ENCODE measurements at regions not wholly inside any gene's neighbourhood (a gene's known extent, or its start where the extent isn't known, plus 50 kb on each side); places are given as distances from the start of the nearest gene placed in this dataset.

DNA sequence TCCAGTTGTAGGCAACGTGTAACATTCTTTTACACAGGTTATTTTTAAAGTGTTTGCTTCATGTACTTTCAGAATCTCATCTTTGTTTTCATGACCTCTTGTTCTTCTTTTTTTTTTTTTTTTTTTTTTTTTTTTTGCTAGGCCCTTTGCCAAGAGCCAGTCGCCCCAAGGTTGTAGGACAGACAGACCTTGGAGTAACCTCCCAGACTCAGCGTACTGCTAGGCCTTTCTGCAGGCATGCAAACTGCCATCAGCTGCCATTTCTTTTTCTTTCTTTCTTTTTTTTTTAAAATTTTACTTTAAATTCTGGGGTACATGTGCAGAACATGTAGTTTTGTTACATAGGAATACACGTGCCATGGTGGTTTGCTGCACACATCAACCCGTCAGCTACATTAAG is 452.3 kb upstream of the MDGA2 start:
- intact Hi-C loops (cut with DNase I; ENCODE audit: low total_unique reads), result no loop called here
- no peak for DNase-seq

DNA sequence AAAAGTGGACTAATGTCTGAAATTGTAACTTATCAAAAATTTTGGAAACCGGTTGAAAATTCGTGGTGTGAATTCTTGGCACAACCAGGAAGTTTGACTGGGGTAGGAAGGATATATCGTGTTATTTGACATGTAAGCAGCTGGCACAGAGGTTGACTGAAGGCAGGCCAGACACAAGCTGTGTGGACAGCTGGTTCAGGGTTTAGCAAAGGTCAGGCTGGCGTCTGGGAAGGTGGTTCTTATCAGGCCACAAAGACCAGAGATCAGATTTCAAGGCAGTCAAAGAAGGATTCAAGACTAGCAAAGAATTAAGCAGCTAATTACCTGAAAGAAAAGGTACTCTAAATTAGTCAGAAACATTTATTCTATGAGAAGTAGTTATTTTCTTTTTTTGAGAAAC is 450.2 kb upstream of the MDGA2 start:
- no peaks in the 10 kb centered on the region for H3K4me1 ChIP-seq
- intact Hi-C loops (cut with DNase I; ENCODE audit: low total_unique reads), result no loop called here
- no peak for TF ChIP-seq POLR2A (IDR thresholded peaks at IDR 0.05)
- TF ChIP-seq, protein P1, sequence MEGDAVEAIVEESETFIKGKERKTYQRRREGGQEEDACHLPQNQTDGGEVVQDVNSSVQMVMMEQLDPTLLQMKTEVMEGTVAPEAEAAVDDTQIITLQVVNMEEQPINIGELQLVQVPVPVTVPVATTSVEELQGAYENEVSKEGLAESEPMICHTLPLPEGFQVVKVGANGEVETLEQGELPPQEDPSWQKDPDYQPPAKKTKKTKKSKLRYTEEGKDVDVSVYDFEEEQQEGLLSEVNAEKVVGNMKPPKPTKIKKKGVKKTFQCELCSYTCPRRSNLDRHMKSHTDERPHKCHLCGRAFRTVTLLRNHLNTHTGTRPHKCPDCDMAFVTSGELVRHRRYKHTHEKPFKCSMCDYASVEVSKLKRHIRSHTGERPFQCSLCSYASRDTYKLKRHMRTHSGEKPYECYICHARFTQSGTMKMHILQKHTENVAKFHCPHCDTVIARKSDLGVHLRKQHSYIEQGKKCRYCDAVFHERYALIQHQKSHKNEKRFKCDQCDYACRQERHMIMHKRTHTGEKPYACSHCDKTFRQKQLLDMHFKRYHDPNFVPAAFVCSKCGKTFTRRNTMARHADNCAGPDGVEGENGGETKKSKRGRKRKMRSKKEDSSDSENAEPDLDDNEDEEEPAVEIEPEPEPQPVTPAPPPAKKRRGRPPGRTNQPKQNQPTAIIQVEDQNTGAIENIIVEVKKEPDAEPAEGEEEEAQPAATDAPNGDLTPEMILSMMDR (IDR thresholded peaks at IDR 0.05 in 4 of 5, conservative IDR thresholded peaks at IDR 0.05 in 1 of 5), result no peak
- H3K27ac ChIP-seq, result no peak overlapping the region
- in situ Hi-C loops (cut with MboI; ENCODE audit: low sequenced_read_pairs in 4 of 4), result no loop called here
- H3K27me3 ChIP-seq, result no peaks in the 10 kb centered on the region
- no peaks in the 10 kb centered on the region for H3K9me3 ChIP-seq
- no peak for ATAC-seq
- H3K36me3 ChIP-seq, result no peaks in the 10 kb centered on the region
- H3K4me3 ChIP-seq, result no peak overlapping the region
- DNase-seq, result no peak

More for the DNA sequence above, 452.3 kb upstream of the MDGA2 start:
- no peak for ATAC-seq
- Histone ChIP-seq H3K27me3 (no peaks in the 10 kb centered on the region), H3K27ac (no peak overlapping the region), H3K4me1 (no peaks in the 10 kb centered on the region), H3K4me3 (no peak overlapping the region), H3K9me3 (no peaks in the 10 kb centered on the region), H3K36me3 (no peaks in the 10 kb centered on the region)
- in situ Hi-C loops (cut with MboI; ENCODE audit: low sequenced_read_pairs in 4 of 4), result no loop called here
- no peak for TF ChIP-seq POLR2A (IDR thresholded peaks at IDR 0.05)
- TF ChIP-seq, protein P1 (IDR thresholded peaks at IDR 0.05 in 4 of 5, conservative IDR thresholded peaks at IDR 0.05 in 1 of 5), result no peak

DNA sequence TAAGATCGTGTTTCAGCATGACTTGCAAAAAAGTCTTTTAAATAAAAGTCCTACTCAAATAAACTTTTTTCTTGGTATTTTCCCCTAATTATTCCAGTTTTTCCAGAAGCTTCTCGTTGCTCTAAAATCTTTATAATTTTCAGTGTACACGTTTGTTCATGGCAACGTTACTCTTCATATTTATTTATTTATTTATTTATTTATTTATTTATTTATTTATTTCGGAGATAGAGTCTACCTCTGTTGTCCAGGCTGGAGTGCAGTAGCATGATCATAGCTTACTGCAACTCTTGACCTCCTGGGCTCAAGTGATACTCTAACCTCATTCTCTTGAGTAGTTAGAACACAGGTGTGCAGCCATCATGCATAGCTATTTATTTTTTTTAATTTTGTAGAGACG is 438.3 kb upstream of the MDGA2 start:
- TF ChIP-seq POLR2A (IDR thresholded peaks at IDR 0.05), result no peak
- TF ChIP-seq, protein P1 (IDR thresholded peaks at IDR 0.05 in 4 of 5, conservative IDR thresholded peaks at IDR 0.05 in 1 of 5), result no peak

DNA sequence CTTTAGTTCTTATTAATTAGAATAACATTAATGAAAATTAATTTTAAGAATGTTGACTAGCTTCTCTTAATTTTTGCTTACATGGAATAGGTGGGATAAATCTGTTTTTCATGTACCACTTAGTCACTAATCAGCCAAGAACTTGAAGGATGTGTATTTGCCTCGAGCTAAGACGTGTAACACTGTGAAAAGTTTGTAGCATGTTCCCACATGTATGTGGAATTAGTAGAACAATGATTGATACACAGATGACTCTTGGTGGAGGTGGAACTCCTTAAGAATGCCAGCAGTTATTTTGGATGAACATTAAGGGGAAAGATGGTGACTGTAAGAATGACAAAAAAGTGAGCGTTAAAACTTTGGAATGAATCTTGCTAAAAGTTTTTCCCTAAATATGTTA is 435.7 kb upstream of the MDGA2 start:
- H3K4me3 ChIP-seq, result no peak overlapping the region
- intact Hi-C loops (cut with DNase I; ENCODE audit: low total_unique reads), result no loop called here
- H3K4me1 ChIP-seq, result no peaks in the 10 kb centered on the region
- in situ Hi-C loops (cut with MboI; ENCODE audit: low sequenced_read_pairs in 4 of 4), result no loop called here
- ATAC-seq, result no peak
- no peak for DNase-seq
- TF ChIP-seq, protein P1 (IDR thresholded peaks at IDR 0.05 in 4 of 5, conservative IDR thresholded peaks at IDR 0.05 in 1 of 5), result no peak
- TF ChIP-seq POLR2A (IDR thresholded peaks at IDR 0.05), result no peak
- no peaks in the 10 kb centered on the region for H3K36me3 ChIP-seq
- no peak overlapping the region for H3K27ac ChIP-seq
- no peaks in the 10 kb centered on the region for H3K27me3 ChIP-seq
- no peaks in the 10 kb centered on the region for H3K9me3 ChIP-seq

More for the DNA sequence above, 438.3 kb upstream of the MDGA2 start:
- H3K4me1 ChIP-seq, result no peaks in the 10 kb centered on the region
- intact Hi-C loops (cut with DNase I; ENCODE audit: low total_unique reads) (no loop called here), in situ Hi-C loops (cut with MboI; ENCODE audit: low sequenced_read_pairs in 4 of 4) (no loop called here)
- no peak overlapping the region for H3K27ac ChIP-seq
- DNase-seq (no peak), ATAC-seq (no peak)
- no peaks in the 10 kb centered on the region for H3K36me3 ChIP-seq
- H3K9me3 ChIP-seq, result no peaks in the 10 kb centered on the region
- no peaks in the 10 kb centered on the region for H3K27me3 ChIP-seq
- no peak overlapping the region for H3K4me3 ChIP-seq

DNA sequence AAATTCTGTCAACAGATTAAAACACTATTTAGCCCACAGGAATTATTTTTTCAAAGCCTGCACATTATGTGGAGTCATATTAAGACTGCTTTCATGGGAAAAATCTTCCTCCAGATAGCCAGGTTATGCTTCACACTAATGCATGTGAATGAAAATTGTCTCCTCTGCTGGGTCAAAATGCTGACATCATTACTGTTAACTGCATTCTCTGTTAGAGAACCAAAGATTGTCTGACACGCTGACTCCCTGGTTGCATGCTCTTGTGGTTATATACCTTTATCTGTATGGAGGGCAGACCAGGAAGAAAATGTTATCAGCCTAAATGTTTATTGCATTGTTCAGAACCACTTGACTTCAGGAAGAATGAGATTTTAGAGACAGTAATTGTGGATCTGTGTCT is 432.2 kb upstream of the MDGA2 start:
- TF ChIP-seq, protein P1 (IDR thresholded peaks at IDR 0.05 in 4 of 5, conservative IDR thresholded peaks at IDR 0.05 in 1 of 5), result no peak
- no peak for TF ChIP-seq POLR2A (IDR thresholded peaks at IDR 0.05)
- no peaks in the 10 kb centered on the region for H3K4me1 ChIP-seq
- no peak for DNase-seq
- H3K4me3 ChIP-seq, result no peak overlapping the region
- intact Hi-C loops (cut with DNase I; ENCODE audit: low total_unique reads), result no loop called here
- no peaks in the 10 kb centered on the region for H3K36me3 ChIP-seq
- no peaks in the 10 kb centered on the region for H3K27me3 ChIP-seq
- no peaks in the 10 kb centered on the region for H3K9me3 ChIP-seq
- ATAC-seq, result no peak
- H3K27ac ChIP-seq, result no peak overlapping the region
- in situ Hi-C loops (cut with MboI; ENCODE audit: low sequenced_read_pairs in 4 of 4), result no loop called here

Data from gastrocnemius medialis (tissue), 4 donors.